ENCODE measurements at regions not wholly inside any gene's neighbourhood (a gene's known extent, or its start where the extent isn't known, plus 50 kb on each side); places are given as distances from the start of the nearest gene placed in this dataset.
"Not testable (repeated sequence)": the region's sequence is repeated elsewhere in the genome, so short reads cannot be mapped to it uniquely, and the experiment has no call there.

- H3K4me3 ChIP-seq (ENCODE audit: low read depth, low read length): no peak overlapping the region
- no peak for TF ChIP-seq CTCF (IDR thresholded peaks at IDR 0.05; ENCODE audit: low read depth, low read length, missing control alignments)
- no peak for DNase-seq (ENCODE audit: low read depth)
These were observed 388.0 kb downstream of the SUCLG1 start for GRCh38 chr2:84071050-84071449.

GRCh38 chr2:84065857-84066256, 393.2 kb downstream of the SUCLG1 start:
- DNase-seq (ENCODE audit: low read depth): no peak
- no peak for TF ChIP-seq CTCF (IDR thresholded peaks at IDR 0.05; ENCODE audit: low read depth, low read length, missing control alignments)
- no peak overlapping the region for H3K4me3 ChIP-seq (ENCODE audit: low read depth, low read length)

- TF ChIP-seq CTCF (IDR thresholded peaks at IDR 0.05; ENCODE audit: low read depth, low read length, missing control alignments): no peak
- DNase-seq (ENCODE audit: low read depth): no peak
- H3K4me3 ChIP-seq (ENCODE audit: low read depth, low read length): no peak overlapping the region
These were observed 401.0 kb downstream of the SUCLG1 start for GRCh38 chr2:84057917-84058560.

GRCh38 chr2:84055816-84056215, 403.3 kb downstream of the SUCLG1 start:
- DNase-seq (ENCODE audit: low read depth): no peak
- TF ChIP-seq CTCF (IDR thresholded peaks at IDR 0.05; ENCODE audit: low read depth, low read length, missing control alignments): no peak

GRCh38 chr2:84054577-84054976, 404.5 kb downstream of the SUCLG1 start:
- not testable (repeated sequence) for DNase-seq (ENCODE audit: low read depth); H3K4me3 ChIP-seq (ENCODE audit: low read depth, low read length)

More at GRCh38 chr2:84055816-84056215, 403.3 kb downstream of the SUCLG1 start:
- H3K4me3 ChIP-seq (ENCODE audit: low read depth, low read length): no peak overlapping the region

GRCh38 chr2:84052913-84053312, 406.2 kb downstream of the SUCLG1 start:
- DNase-seq (ENCODE audit: low read depth): no peak
- no peak for TF ChIP-seq CTCF (IDR thresholded peaks at IDR 0.05; ENCODE audit: low read depth, low read length, missing control alignments)
- H3K4me3 ChIP-seq (ENCODE audit: low read depth, low read length): no peak overlapping the region

GRCh38 chr2:84052043-84052442, 407.0 kb downstream of the SUCLG1 start:
- DNase-seq (ENCODE audit: low read depth): no peak
- TF ChIP-seq CTCF (IDR thresholded peaks at IDR 0.05; ENCODE audit: low read depth, low read length, missing control alignments): no peak
- no peak overlapping the region for H3K4me3 ChIP-seq (ENCODE audit: low read depth, low read length)
